ENCODE measurements at regions not wholly inside any gene's neighbourhood (a gene's known extent, or its start where the extent isn't known, plus 50 kb on each side); places are given as distances from the start of the nearest gene placed in this dataset.

- TF ChIP-seq CTCF (IDR thresholded peaks at IDR 0.05), result no peak
- no peak for TF ChIP-seq EZH2 (IDR thresholded peaks at IDR 0.05)
- no peak for TF ChIP-seq EZH2phosphoT487 (IDR thresholded peaks at IDR 0.05)
Observed at GRCh38 chr2:196475611-196476010, 163.9 kb upstream of the CCDC150 start.
